ENCODE measurements at regions not wholly inside any gene's neighbourhood (a gene's known extent, or its start where the extent isn't known, plus 50 kb on each side); places are given as distances from the start of the nearest gene placed in this dataset.

DNA sequence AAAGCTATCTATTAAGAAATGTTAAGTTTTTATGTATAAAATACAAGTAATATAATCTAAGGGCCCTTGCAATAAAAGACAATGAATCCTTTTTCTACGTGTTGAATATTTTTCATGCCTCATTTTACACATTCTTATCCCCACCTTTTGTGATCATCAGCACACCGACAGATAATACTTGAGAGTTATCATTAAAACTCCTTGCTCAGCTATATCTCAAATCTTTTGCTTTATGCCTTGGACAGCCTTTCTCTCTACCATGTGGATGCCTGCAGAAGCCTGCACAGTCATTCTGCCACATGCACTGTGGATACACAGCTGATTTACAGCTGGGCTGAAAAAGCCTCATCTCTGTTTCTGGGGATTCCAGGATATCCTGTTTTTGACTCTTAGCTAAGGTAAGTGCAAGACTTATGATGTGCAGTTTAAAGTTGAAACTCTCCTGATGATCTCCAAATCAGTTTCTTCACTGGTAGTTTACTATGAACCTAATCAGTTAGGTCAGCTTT, 1565.1 kb downstream of the SI start:
- CTCF ChIA-PET: no interaction called here
- DNase-seq (ENCODE audit: low read depth, low spot score) (no peak), ATAC-seq (no peak)
- RAD21 ChIA-PET (ENCODE audit: low non-redundant PET in 1 of 2, low total read pairs in 2 of 2, uncharacterized antibody in 2 of 2, unreplicated experiment in 2 of 2): no interaction called here
- no peak overlapping the region for H2AFZ ChIP-seq (ENCODE audit: low read depth, low read length, poor library complexity, severe bottlenecking)
- H3K4me2 ChIP-seq (ENCODE audit: low read length): no peak overlapping the region
- H3K79me2 ChIP-seq (ENCODE audit: insufficient read depth, low read length): no peaks in the 10 kb centered on the region
- POLR2A ChIA-PET: no interaction called here
- no peak overlapping the region for H3K9ac ChIP-seq (ENCODE audit: low read length)
- no peaks in the 10 kb centered on the region for H3K9me2 ChIP-seq (ENCODE audit: insufficient read depth)
- intact Hi-C loops (cut with micrococcal nuclease): no loop called here
- TF ChIP-seq TCF7L2 (IDR thresholded peaks at IDR 0.05; ENCODE audit: borderline replicate concordance, extremely low read depth, insufficient read depth, insufficient read length) (no peak), JUND (IDR thresholded peaks at IDR 0.05) (no peak), YY1 (IDR thresholded peaks at IDR 0.05; ENCODE audit: extremely low read depth, insufficient replicate concordance, low read depth, low read length) (no peak), ZFX (IDR thresholded peaks at IDR 0.05) (no peak), SRF (IDR thresholded peaks at IDR 0.05; ENCODE audit: low read depth) (no peak), EGR1 (IDR thresholded peaks at IDR 0.05; ENCODE audit: low read depth) (no peak), FOSL1 (IDR thresholded peaks at IDR 0.05; ENCODE audit: low read depth) (no peak), CEBPB (IDR thresholded peaks at IDR 0.05; ENCODE audit: low read depth) (no peak), POLR2AphosphoS5 (IDR thresholded peaks at IDR 0.05; ENCODE audit: low read depth, low read length) (no peak), ZNF274 (IDR thresholded peaks at IDR 0.05; ENCODE audit: low read depth, low read length) (no peak), SP1 (IDR thresholded peaks at IDR 0.05; ENCODE audit: low read depth) (no peak)
- no peaks in the 10 kb centered on the region for H3K9me3 ChIP-seq (ENCODE audit: control insufficient read depth in 1 of 2, insufficient read depth in 1 of 2, low read depth in 1 of 2, low read length in 2 of 2)
- no peaks in the 10 kb centered on the region for H3K27me3 ChIP-seq (ENCODE audit: insufficient read depth, low read length)
- H3K4me1 ChIP-seq (ENCODE audit: control insufficient read depth in 1 of 2, insufficient read depth in 2 of 2, low read length in 2 of 2): no peaks in the 10 kb centered on the region
- H3K4me3 ChIP-seq (replicated peaks in 1 of 2; ENCODE audit: low read depth in 1 of 2, low read length in 2 of 2): no peak overlapping the region
- no TSS peak for BruUV-seq (replicated peaks)
- no peaks in the 10 kb centered on the region for H4K20me1 ChIP-seq (ENCODE audit: insufficient read depth)
- no peaks in the 10 kb centered on the region for H3K36me3 ChIP-seq (ENCODE audit: control insufficient read depth in 1 of 2, insufficient read depth in 2 of 2, low read length in 2 of 2)
- H3K27ac ChIP-seq (ENCODE audit: low read depth, low read length): no peak overlapping the region

DNA sequence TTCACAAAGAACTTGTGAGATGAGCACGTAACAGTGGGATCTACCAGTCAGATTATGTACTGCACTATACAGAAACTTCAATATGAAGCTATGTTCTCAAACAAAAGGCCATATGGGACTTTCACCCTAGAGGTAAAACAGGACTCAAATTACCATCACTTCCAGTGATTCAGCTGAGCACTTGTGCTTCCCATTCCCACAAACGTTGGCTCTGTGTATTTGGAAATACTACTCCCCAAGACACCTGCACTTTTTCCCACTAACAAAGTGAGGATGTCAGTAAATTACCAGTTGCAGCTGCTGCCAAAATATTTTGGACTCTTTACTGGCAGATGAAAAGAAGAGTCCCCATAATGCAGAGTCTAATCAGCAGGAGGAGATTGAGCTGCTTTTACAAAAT, 1570.1 kb downstream of the SI start:
- H3K4me3 ChIP-seq (replicated peaks in 1 of 2; ENCODE audit: low read depth in 1 of 2, low read length in 2 of 2): no peak overlapping the region
- no peak overlapping the region for H2AFZ ChIP-seq (ENCODE audit: low read depth, low read length, poor library complexity, severe bottlenecking)
- no peaks in the 10 kb centered on the region for H3K9me3 ChIP-seq (ENCODE audit: control insufficient read depth in 1 of 2, insufficient read depth in 1 of 2, low read depth in 1 of 2, low read length in 2 of 2)
- no peaks in the 10 kb centered on the region for H4K20me1 ChIP-seq (ENCODE audit: insufficient read depth)
- no peak overlapping the region for H3K27ac ChIP-seq (ENCODE audit: low read depth, low read length)
- H3K4me1 ChIP-seq (ENCODE audit: control insufficient read depth in 1 of 2, insufficient read depth in 2 of 2, low read length in 2 of 2): no peaks in the 10 kb centered on the region
- no peak for TF ChIP-seq RAD21 (IDR thresholded peaks at IDR 0.05; ENCODE audit: low read depth)
- TF ChIP-seq EGR1 (IDR thresholded peaks at IDR 0.05; ENCODE audit: low read depth): no peak
- POLR2A ChIA-PET: no interaction called here
- no peaks in the 10 kb centered on the region for H3K79me2 ChIP-seq (ENCODE audit: insufficient read depth, low read length)
- H3K4me2 ChIP-seq (ENCODE audit: low read length): no peak overlapping the region
- ATAC-seq (no peak), DNase-seq (ENCODE audit: low read depth, low spot score) (no peak)
- no peaks in the 10 kb centered on the region for H3K36me3 ChIP-seq (ENCODE audit: control insufficient read depth in 1 of 2, insufficient read depth in 2 of 2, low read length in 2 of 2)
- H3K9me2 ChIP-seq (ENCODE audit: insufficient read depth): no peaks in the 10 kb centered on the region
- no TSS peak for BruUV-seq (replicated peaks)
- no peaks in the 10 kb centered on the region for H3K27me3 ChIP-seq (ENCODE audit: insufficient read depth, low read length)
- intact Hi-C loops (cut with micrococcal nuclease): no loop called here
- CTCF ChIA-PET: no interaction called here
- no peak overlapping the region for H3K9ac ChIP-seq (ENCODE audit: low read length)
- RAD21 ChIA-PET (ENCODE audit: low non-redundant PET in 1 of 2, low total read pairs in 2 of 2, uncharacterized antibody in 2 of 2, unreplicated experiment in 2 of 2): interaction anchor here in 1 of 2 experiments (0.5 kb wide), 1 partner anchor 349 kb away, joined by 3 read pairs; no protein-coding TSS in a partner anchor

Data from HCT116 (cell line).